ENCODE measurements at regions not wholly inside any gene's neighbourhood (a gene's known extent, or its start where the extent isn't known, plus 50 kb on each side); places are given as distances from the start of the nearest gene placed in this dataset.

GRCh38 chr9:74117151-74117550 is 380.0 kb upstream of the RORB start:
- no peak for DNase-seq (ENCODE audit: extremely low read depth, insufficient read length)
- no peaks in the 10 kb centered on the region; the same call in 1 of the 2 replicates for H3K27me3 ChIP-seq (replicated peaks; ENCODE audit: control insufficient read depth, insufficient read depth, low read length)
- TF ChIP-seq, protein P1, sequence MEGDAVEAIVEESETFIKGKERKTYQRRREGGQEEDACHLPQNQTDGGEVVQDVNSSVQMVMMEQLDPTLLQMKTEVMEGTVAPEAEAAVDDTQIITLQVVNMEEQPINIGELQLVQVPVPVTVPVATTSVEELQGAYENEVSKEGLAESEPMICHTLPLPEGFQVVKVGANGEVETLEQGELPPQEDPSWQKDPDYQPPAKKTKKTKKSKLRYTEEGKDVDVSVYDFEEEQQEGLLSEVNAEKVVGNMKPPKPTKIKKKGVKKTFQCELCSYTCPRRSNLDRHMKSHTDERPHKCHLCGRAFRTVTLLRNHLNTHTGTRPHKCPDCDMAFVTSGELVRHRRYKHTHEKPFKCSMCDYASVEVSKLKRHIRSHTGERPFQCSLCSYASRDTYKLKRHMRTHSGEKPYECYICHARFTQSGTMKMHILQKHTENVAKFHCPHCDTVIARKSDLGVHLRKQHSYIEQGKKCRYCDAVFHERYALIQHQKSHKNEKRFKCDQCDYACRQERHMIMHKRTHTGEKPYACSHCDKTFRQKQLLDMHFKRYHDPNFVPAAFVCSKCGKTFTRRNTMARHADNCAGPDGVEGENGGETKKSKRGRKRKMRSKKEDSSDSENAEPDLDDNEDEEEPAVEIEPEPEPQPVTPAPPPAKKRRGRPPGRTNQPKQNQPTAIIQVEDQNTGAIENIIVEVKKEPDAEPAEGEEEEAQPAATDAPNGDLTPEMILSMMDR (IDR thresholded peaks at IDR 0.05; ENCODE audit: insufficient read depth, low read length, poor library complexity, severe bottlenecking), result no peak
- H3K4me3 ChIP-seq (replicated peaks; ENCODE audit: low read depth, low read length), result no peak overlapping the region
- H3K36me3 ChIP-seq (ENCODE audit: control insufficient read depth, insufficient read depth, low read length), result no peaks in the 10 kb centered on the region

DNA sequence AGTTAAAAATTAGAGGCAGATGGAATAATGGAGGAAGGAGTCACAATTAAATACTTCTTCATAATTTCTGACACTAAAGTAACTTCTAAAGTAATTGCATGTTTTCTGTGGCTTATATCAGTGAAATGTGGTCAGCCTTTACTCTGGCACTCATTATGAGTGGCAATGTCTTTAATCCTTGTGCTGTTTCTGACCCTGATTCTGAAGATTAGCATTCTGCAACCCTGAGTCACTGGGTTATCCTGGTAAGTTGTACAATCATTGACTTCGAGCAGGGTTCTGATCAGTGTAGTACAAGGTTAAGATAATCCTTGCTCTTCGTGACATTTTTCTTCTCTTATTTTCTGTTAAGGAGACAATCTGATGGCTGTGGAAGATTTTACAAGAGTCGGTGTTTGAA is 379.4 kb upstream of the RORB start:
- Histone ChIP-seq H3K36me3 (ENCODE audit: control insufficient read depth, insufficient read depth, low read length) (no peaks in the 10 kb centered on the region), H3K4me3 (replicated peaks; ENCODE audit: low read depth, low read length) (no peak overlapping the region), H3K27me3 (replicated peaks; ENCODE audit: control insufficient read depth, insufficient read depth, low read length) (no peaks in the 10 kb centered on the region; the same call in 1 of the 2 replicates)
- DNase-seq (ENCODE audit: extremely low read depth, insufficient read length), result no peak
- TF ChIP-seq, protein P1 (IDR thresholded peaks at IDR 0.05; ENCODE audit: insufficient read depth, low read length, poor library complexity, severe bottlenecking), result no peak

DNA sequence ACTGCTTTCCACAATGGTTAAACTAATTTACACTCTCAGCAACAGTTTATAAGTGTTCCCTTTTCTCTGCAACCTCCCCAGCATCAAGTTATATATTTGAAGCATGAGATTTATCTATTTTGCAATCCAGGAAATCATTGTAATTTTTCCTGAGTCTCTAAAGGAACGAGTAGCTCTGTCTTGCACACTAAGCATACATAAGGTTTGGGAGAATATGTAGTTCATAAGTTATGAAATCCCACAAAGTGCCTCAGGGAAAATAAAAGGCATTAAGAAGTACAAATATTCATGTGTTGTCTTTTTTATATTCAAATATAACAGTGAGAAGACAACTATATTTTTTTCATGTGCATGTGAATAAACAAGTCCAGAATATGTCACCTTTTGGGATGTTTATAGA is 377.1 kb upstream of the RORB start:
- TF ChIP-seq, protein P1 (IDR thresholded peaks at IDR 0.05; ENCODE audit: insufficient read depth, low read length, poor library complexity, severe bottlenecking), result no peak
- DNase-seq (ENCODE audit: extremely low read depth, insufficient read length), result no peak
- Histone ChIP-seq H3K36me3 (ENCODE audit: control insufficient read depth, insufficient read depth, low read length) (no peaks in the 10 kb centered on the region), H3K4me3 (replicated peaks; ENCODE audit: low read depth, low read length) (no peak overlapping the region), H3K27me3 (replicated peaks; ENCODE audit: control insufficient read depth, insufficient read depth, low read length) (no peaks in the 10 kb centered on the region; the same call in 1 of the 2 replicates)

- TF ChIP-seq, protein P1 (IDR thresholded peaks at IDR 0.05; ENCODE audit: insufficient read depth, low read length, poor library complexity, severe bottlenecking), result no peak
- Histone ChIP-seq H3K4me3 (replicated peaks; ENCODE audit: low read depth, low read length) (no peak overlapping the region), H3K36me3 (ENCODE audit: control insufficient read depth, insufficient read depth, low read length) (no peaks in the 10 kb centered on the region), H3K27me3 (replicated peaks; ENCODE audit: control insufficient read depth, insufficient read depth, low read length) (no peaks in the 10 kb centered on the region; the same call in 1 of the 2 replicates)
- DNase-seq (ENCODE audit: extremely low read depth, insufficient read length), result no peak
Measured at GRCh38 chr9:74120470-74120869, 376.7 kb upstream of the RORB start.

DNA sequence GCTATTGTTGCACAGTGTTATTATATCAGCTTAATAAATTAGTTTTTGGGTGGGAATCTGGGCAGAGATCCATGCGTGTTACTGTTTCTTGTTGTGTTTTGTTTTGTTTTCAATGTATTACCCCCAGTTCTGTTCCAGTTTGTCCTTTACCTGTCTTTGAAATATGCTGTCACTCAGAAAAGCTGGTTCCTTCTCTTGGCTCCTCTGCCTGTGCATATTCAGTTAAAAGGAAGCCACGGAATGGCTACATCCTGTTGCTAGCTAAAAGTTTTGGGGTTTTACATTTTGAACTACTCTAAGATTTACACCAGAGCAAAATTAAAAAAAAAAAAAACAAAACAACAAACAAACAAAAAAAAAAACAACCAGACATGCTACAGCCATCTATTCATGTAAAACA is 374.9 kb upstream of the RORB start:
- no peak overlapping the region for H3K4me3 ChIP-seq (replicated peaks; ENCODE audit: low read depth, low read length)
- no peaks in the 10 kb centered on the region for H3K36me3 ChIP-seq (ENCODE audit: control insufficient read depth, insufficient read depth, low read length)
- TF ChIP-seq, protein P1 (IDR thresholded peaks at IDR 0.05; ENCODE audit: insufficient read depth, low read length, poor library complexity, severe bottlenecking), result no peak
- no peaks in the 10 kb centered on the region; the same call in 1 of the 2 replicates for H3K27me3 ChIP-seq (replicated peaks; ENCODE audit: control insufficient read depth, insufficient read depth, low read length)
- DNase-seq (ENCODE audit: extremely low read depth, insufficient read length), result no peak

DNA sequence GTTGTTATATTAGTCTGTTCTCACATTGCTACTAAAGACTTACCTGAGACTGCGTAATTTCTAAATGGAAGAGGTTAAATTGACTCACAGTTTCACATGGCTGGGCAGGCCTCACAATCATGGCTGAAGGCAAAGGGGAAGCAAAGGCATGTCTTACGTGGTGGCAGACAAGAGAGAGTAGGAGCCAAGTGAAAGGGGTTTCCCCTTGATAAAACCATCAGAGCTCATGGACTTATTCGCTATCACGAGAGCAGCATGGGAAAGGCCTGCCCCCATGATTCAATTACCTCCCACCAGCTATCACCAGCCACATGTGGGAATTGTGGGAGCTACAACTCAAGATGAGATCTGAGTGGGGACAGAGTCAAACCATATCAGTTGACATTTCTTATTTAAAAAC is 374.5 kb upstream of the RORB start:
- Histone ChIP-seq H3K4me3 (replicated peaks; ENCODE audit: low read depth, low read length) (no peak overlapping the region), H3K27me3 (replicated peaks; ENCODE audit: control insufficient read depth, insufficient read depth, low read length) (no peaks in the 10 kb centered on the region; the same call in 1 of the 2 replicates), H3K36me3 (ENCODE audit: control insufficient read depth, insufficient read depth, low read length) (no peaks in the 10 kb centered on the region)
- TF ChIP-seq, protein P1 (IDR thresholded peaks at IDR 0.05; ENCODE audit: insufficient read depth, low read length, poor library complexity, severe bottlenecking), result no peak
- no peak for DNase-seq (ENCODE audit: extremely low read depth, insufficient read length)

Data from GM06990 (cell line).